ENCODE measurements at regions not wholly inside any gene's neighbourhood (a gene's known extent, or its start where the extent isn't known, plus 50 kb on each side); places are given as distances from the start of the nearest gene placed in this dataset.

DNA sequence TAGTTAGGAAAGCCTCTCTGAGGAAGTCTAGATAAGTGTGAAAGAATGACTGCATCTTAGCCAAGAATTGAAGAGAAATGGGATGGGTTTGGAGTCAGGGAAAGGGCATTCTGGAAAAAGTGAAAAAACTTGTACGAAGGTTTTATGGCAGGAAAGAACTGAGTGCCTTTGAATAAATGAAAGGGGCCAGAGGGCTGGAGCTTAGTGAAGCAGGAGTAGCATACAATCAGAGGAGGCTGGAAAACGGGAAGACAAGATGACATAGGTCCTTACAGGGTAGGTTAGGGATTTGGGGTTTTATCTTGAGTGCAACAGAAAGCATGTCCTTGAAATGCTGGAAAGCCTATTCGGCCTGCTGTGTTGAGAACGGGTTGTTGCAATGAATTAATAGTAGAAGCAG is 152.6 kb upstream of the RND3 start:
- ATAC-seq (no peak), DNase-seq (no peak)
- intact Hi-C loops (cut with micrococcal nuclease), result no loop called here
- TF ChIP-seq EZH2 (IDR thresholded peaks at IDR 0.05; ENCODE audit: low read length, unreplicated experiment) (no peak), EZH2phosphoT487 (IDR thresholded peaks at IDR 0.05; ENCODE audit: borderline replicate concordance, low read length) (no peak)
- TF ChIP-seq, protein P1, sequence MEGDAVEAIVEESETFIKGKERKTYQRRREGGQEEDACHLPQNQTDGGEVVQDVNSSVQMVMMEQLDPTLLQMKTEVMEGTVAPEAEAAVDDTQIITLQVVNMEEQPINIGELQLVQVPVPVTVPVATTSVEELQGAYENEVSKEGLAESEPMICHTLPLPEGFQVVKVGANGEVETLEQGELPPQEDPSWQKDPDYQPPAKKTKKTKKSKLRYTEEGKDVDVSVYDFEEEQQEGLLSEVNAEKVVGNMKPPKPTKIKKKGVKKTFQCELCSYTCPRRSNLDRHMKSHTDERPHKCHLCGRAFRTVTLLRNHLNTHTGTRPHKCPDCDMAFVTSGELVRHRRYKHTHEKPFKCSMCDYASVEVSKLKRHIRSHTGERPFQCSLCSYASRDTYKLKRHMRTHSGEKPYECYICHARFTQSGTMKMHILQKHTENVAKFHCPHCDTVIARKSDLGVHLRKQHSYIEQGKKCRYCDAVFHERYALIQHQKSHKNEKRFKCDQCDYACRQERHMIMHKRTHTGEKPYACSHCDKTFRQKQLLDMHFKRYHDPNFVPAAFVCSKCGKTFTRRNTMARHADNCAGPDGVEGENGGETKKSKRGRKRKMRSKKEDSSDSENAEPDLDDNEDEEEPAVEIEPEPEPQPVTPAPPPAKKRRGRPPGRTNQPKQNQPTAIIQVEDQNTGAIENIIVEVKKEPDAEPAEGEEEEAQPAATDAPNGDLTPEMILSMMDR (conservative IDR thresholded peaks at IDR 0.05; ENCODE audit: low read depth, low read length), result no peak
- H3K4me3 ChIP-seq (ENCODE audit: low read length), result no peak overlapping the region
- H3K36me3 ChIP-seq (ENCODE audit: low read depth, low read length), result no peaks in the 10 kb centered on the region
- no TSS peak for BruUV-seq (replicated peaks)
- H3K9me3 ChIP-seq (ENCODE audit: low read length), result no peaks in the 10 kb centered on the region
- no peak overlapping the region for H3K4me2 ChIP-seq (ENCODE audit: low read length)
- no peaks in the 10 kb centered on the region for H3K9me2 ChIP-seq (replicated peaks; ENCODE audit: low read length)
- H4K20me1 ChIP-seq (ENCODE audit: low read length), result no peaks in the 10 kb centered on the region
- peaks cover 29% of the 10 kb centered on the region for H3K4me1 ChIP-seq (ENCODE audit: insufficient read depth, low read length)
- H3F3A ChIP-seq (ENCODE audit: low read length, unreplicated experiment), result peaks cover 5% of the 10 kb centered on the region
- POLR2A ChIA-PET (ENCODE audit: unreplicated experiment), result no interaction called here
- H3K79me2 ChIP-seq (ENCODE audit: low read length), result no peaks in the 10 kb centered on the region
- no peak overlapping the region for H3K9ac ChIP-seq (ENCODE audit: low read length)
- CTCF ChIA-PET, result no interaction called here
- no peak overlapping the region for H3K27ac ChIP-seq (ENCODE audit: low read length)
- H2AFZ ChIP-seq (ENCODE audit: low read length), result 0 out of 2 replicates have a peak overlapping the region, but pooled peaks have one; percentile 7
- H3K27me3 ChIP-seq (ENCODE audit: low read length), result no peaks in the 10 kb centered on the region

DNA sequence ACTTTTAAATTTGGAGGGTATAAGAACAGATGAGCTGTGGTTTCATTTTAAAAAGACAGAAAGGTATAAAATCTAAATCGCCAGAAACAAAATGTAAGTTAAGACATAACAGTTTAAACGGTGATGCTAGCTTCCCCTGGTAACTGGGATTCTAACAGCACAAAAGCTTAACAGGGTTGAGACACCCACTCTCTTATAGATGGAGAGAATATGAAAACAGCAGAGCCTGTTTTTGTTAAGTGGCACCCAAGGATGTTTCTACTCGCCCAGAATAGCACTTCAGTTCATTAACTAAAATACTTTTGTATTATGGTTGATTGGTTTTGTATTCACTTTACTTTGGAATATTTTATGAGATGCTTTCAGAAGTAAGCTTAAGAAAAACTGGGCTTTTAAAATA is 151.9 kb upstream of the RND3 start:
- H4K20me1 ChIP-seq (ENCODE audit: low read length), result no peaks in the 10 kb centered on the region
- ATAC-seq (no peak), DNase-seq (no peak)
- H3K27ac ChIP-seq (ENCODE audit: low read length), result no peak overlapping the region
- BruUV-seq (replicated peaks), result no TSS peak
- H3K9ac ChIP-seq (ENCODE audit: low read length), result no peak overlapping the region
- H2AFZ ChIP-seq (ENCODE audit: low read length), result no peak overlapping the region
- no peak overlapping the region for H3K4me3 ChIP-seq (ENCODE audit: low read length)
- intact Hi-C loops (cut with micrococcal nuclease), result no loop called here
- CTCF ChIA-PET, result no interaction called here
- no peaks in the 10 kb centered on the region for H3K27me3 ChIP-seq (ENCODE audit: low read length)
- TF ChIP-seq, protein P1 (conservative IDR thresholded peaks at IDR 0.05; ENCODE audit: low read depth, low read length), result no peak
- TF ChIP-seq EZH2phosphoT487 (IDR thresholded peaks at IDR 0.05; ENCODE audit: borderline replicate concordance, low read length) (no peak), EZH2 (IDR thresholded peaks at IDR 0.05; ENCODE audit: low read length, unreplicated experiment) (no peak)
- no peaks in the 10 kb centered on the region for H3K9me2 ChIP-seq (replicated peaks; ENCODE audit: low read length)
- no peak overlapping the region for H3K4me2 ChIP-seq (ENCODE audit: low read length)
- POLR2A ChIA-PET (ENCODE audit: unreplicated experiment), result no interaction called here
- H3K4me1 ChIP-seq (ENCODE audit: insufficient read depth, low read length), result peaks cover 22% of the 10 kb centered on the region
- H3K36me3 ChIP-seq (ENCODE audit: low read depth, low read length), result no peaks in the 10 kb centered on the region
- no peaks in the 10 kb centered on the region for H3K79me2 ChIP-seq (ENCODE audit: low read length)
- H3F3A ChIP-seq (ENCODE audit: low read length, unreplicated experiment), result no peaks in the 10 kb centered on the region
- no peaks in the 10 kb centered on the region for H3K9me3 ChIP-seq (ENCODE audit: low read length)

DNA sequence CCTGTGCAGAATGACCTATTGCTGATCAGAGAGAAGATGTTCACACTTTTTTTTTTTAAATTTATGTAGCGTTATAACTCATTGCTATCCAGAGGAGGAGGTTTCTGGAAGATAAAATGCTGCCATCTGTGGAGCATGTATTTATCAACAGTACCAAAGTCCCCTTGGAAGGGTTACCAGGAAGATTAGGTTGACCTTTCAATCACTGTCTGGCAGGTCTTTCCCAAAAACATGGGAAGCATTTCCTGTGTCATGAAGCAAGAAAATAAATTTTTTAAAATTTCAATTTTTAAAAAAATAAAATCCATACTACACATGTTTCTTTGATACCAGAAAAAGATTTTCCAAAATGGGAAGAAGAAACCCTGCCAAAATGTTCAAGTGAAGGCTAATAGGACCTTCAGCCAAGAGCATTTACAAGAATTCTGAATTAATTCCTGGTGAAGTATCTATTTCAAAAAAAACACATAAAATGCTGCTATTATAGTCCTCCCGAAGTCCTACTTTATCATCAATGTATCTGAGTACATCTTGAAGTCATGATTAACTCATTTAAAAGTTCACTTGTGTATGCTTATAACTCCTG is 143.9 kb upstream of the RND3 start:
- DNase-seq, result no peak
- ATAC-seq, result no peak
- no peak for TF ChIP-seq EZH2 (IDR thresholded peaks at IDR 0.05; ENCODE audit: low read length, unreplicated experiment)
- TF ChIP-seq, protein P1 (conservative IDR thresholded peaks at IDR 0.05; ENCODE audit: low read depth, low read length), result no peak
- Histone ChIP-seq H3F3A (ENCODE audit: low read length, unreplicated experiment) (no peaks in the 10 kb centered on the region), H3K9me3 (ENCODE audit: low read length) (no peaks in the 10 kb centered on the region), H4K20me1 (ENCODE audit: low read length) (no peaks in the 10 kb centered on the region), H3K27ac (ENCODE audit: low read length) (no peak overlapping the region), H3K79me2 (ENCODE audit: low read length) (no peaks in the 10 kb centered on the region), H3K9ac (ENCODE audit: low read length) (no peak overlapping the region), H3K27me3 (ENCODE audit: low read length) (no peaks in the 10 kb centered on the region), H3K9me2 (replicated peaks; ENCODE audit: low read length) (no peaks in the 10 kb centered on the region), H3K36me3 (ENCODE audit: low read depth, low read length) (no peaks in the 10 kb centered on the region), H3K4me2 (ENCODE audit: low read length) (no peak overlapping the region), H3K4me3 (ENCODE audit: low read length) (no peak overlapping the region), H2AFZ (ENCODE audit: low read length) (no peak overlapping the region), H3K4me1 (ENCODE audit: insufficient read depth, low read length) (no peaks in the 10 kb centered on the region)
- intact Hi-C loops (cut with micrococcal nuclease), result no loop called here
- ChIA-PET POLR2A (ENCODE audit: unreplicated experiment) (interaction anchor here (0.6 kb wide), 1 partner anchor 283 kb away, joined by 5 read pairs; no protein-coding TSS in a partner anchor), CTCF (no interaction called here)
- no TSS peak for BruUV-seq (replicated peaks)

Measured in PC-3 (cell line).